ENCODE measurements at regions not wholly inside any gene's neighbourhood (a gene's known extent, or its start where the extent isn't known, plus 50 kb on each side); places are given as distances from the start of the nearest gene placed in this dataset.

DNA sequence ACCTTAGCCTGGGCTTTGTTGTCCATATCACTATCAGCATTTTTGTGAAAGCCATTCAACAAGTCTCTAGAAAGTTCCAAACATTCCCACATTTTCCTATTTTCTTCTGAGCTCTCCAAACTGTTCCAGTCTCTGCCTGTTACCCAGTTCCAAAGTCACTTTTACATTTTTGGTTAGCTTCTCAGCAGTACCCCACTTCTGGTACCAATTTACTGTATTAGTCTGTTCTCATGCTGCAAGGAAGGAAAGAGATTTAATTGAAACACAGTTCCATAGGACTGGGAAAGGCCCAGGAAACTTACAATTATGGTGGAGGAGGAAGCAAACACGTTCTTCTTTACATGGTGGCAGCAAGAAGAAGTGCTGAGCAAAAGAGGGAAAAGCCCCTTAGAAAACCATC lies 247.2 kb upstream of the B3GALT2 start:
- BruUV-seq (replicated peaks), result no TSS peak
- intact Hi-C loops (cut with micrococcal nuclease), result no loop called here
- CTCF ChIA-PET, result no interaction called here
- H2AFZ ChIP-seq (ENCODE audit: low read depth, low read length), result no peak overlapping the region
- dilution Hi-C loops (cut with MboI; ENCODE audit: extremely low pct_ligation_motif_present, low sequenced_read_pairs), result no loop called here
- POLR2A ChIA-PET, result no interaction called here
- H4K20me1 ChIP-seq (replicated peaks; ENCODE audit: control insufficient read depth, extremely low read depth, insufficient read depth, low read length), result no peaks in the 10 kb centered on the region
- H3K4me1 ChIP-seq (ENCODE audit: control insufficient read depth, extremely low read depth, insufficient read depth, low read length), result peaks cover 10% of the 10 kb centered on the region
- no peaks in the 10 kb centered on the region for H3K9me1 ChIP-seq (replicated peaks; ENCODE audit: control insufficient read depth, extremely low read depth, insufficient read depth, low read length)
- no peaks in the 10 kb centered on the region for H3K27me3 ChIP-seq (ENCODE audit: control insufficient read depth in 2 of 2, insufficient read depth in 2 of 2, low read length in 2 of 2)
- no peaks in the 10 kb centered on the region for H3K79me2 ChIP-seq (ENCODE audit: control insufficient read depth, insufficient read depth, low read length)
- no peak overlapping the region for H3K27ac ChIP-seq (ENCODE audit: insufficient read depth, low read depth, low read length)
- DNase-seq (ENCODE audit: low read depth, low spot score) (no peak), FAIRE-seq (no peak)
- no peak for TF ChIP-seq POLR2A (IDR thresholded peaks at IDR 0.05; ENCODE audit: low read depth, low read length)
- peaks cover 10% of the 10 kb centered on the region for H3K9me3 ChIP-seq (replicated peaks; ENCODE audit: control insufficient read depth, insufficient read depth, low read length)
- no peak overlapping the region for H3K4me3 ChIP-seq (replicated peaks in 1 of 3; ENCODE audit: insufficient read depth in 1 of 3, low read depth in 1 of 3, low read length in 3 of 3)
- no peak overlapping the region for H3K4me2 ChIP-seq (ENCODE audit: insufficient read depth, low read length)
- no peak overlapping the region for H3K9ac ChIP-seq (replicated peaks; ENCODE audit: extremely low read depth, insufficient read depth, low read length)
- no peaks in the 10 kb centered on the region for H3K36me3 ChIP-seq (ENCODE audit: control insufficient read depth in 2 of 2, extremely low read depth in 1 of 2, insufficient read depth in 2 of 2, low read length in 2 of 2)

DNA sequence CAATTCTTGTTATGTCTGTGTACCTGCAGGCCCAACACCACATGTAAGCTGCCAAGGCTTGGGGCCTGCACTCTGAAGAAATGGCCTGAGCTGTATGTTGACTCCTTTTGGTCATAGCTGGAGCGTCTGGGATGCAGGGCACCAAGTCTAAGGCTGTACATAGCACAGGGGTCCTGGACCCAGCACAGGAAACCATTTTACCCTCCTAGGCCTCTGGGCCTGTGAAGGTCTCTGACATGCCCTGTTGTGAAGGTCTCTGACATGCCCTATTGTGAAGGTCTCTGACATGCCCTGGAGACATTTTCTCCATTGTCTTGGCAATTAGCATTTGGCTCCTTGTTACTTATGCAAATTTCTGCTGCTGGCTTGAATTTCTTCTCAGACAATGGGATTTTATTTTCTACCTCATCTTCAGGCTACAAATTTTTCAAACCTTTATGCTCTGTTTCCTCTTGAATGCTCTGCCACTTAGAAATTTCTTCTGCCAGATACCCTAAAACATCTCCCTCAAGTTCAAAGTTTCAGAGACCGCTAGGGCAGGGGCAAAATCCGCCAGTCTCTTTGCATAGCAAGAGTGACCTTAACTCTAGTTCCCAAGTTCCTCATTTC lies 246.7 kb upstream of the B3GALT2 start:
- intact Hi-C loops (cut with micrococcal nuclease), result no loop called here
- no peaks in the 10 kb centered on the region for H3K79me2 ChIP-seq (ENCODE audit: control insufficient read depth, insufficient read depth, low read length)
- POLR2A ChIA-PET, result interaction anchor here (0.7 kb wide), 1 partner anchor 922 kb away, joined by 3 read pairs; no protein-coding TSS in a partner anchor
- H3K9me1 ChIP-seq (replicated peaks; ENCODE audit: control insufficient read depth, extremely low read depth, insufficient read depth, low read length), result no peaks in the 10 kb centered on the region
- no peak overlapping the region for H2AFZ ChIP-seq (ENCODE audit: low read depth, low read length)
- peaks cover 10% of the 10 kb centered on the region for H3K4me1 ChIP-seq (ENCODE audit: control insufficient read depth, extremely low read depth, insufficient read depth, low read length)
- dilution Hi-C loops (cut with MboI; ENCODE audit: extremely low pct_ligation_motif_present, low sequenced_read_pairs), result no loop called here
- no peak overlapping the region for H3K9ac ChIP-seq (replicated peaks; ENCODE audit: extremely low read depth, insufficient read depth, low read length)
- DNase-seq (ENCODE audit: low read depth, low spot score), result no peak
- no peak overlapping the region for H3K4me2 ChIP-seq (ENCODE audit: insufficient read depth, low read length)
- H3K27me3 ChIP-seq (ENCODE audit: control insufficient read depth in 2 of 2, insufficient read depth in 2 of 2, low read length in 2 of 2), result no peaks in the 10 kb centered on the region
- CTCF ChIA-PET, result no interaction called here
- H3K27ac ChIP-seq (ENCODE audit: insufficient read depth, low read depth, low read length), result no peak overlapping the region
- no peaks in the 10 kb centered on the region for H4K20me1 ChIP-seq (replicated peaks; ENCODE audit: control insufficient read depth, extremely low read depth, insufficient read depth, low read length)
- peaks cover 10% of the 10 kb centered on the region for H3K9me3 ChIP-seq (replicated peaks; ENCODE audit: control insufficient read depth, insufficient read depth, low read length)
- H3K4me3 ChIP-seq (replicated peaks in 1 of 3; ENCODE audit: insufficient read depth in 1 of 3, low read depth in 1 of 3, low read length in 3 of 3), result no peak overlapping the region
- no peaks in the 10 kb centered on the region for H3K36me3 ChIP-seq (ENCODE audit: control insufficient read depth in 2 of 2, extremely low read depth in 1 of 2, insufficient read depth in 2 of 2, low read length in 2 of 2)
- no peak for FAIRE-seq
- TF ChIP-seq EZH2 (IDR thresholded peaks at IDR 0.05; ENCODE audit: borderline replicate concordance, low read depth, low read length, severe bottlenecking), result no peak
- TF ChIP-seq JUN (IDR thresholded peaks at IDR 0.05; ENCODE audit: borderline replicate concordance, insufficient read depth, insufficient read length, low read depth), result no peak
- TF ChIP-seq MYC (IDR thresholded peaks at IDR 0.05; ENCODE audit: low read depth, low read length), result no peak
- TF ChIP-seq POLR2AphosphoS5 (IDR thresholded peaks at IDR 0.05; ENCODE audit: insufficient read depth, low read depth, low read length), result no peak
- no peak for TF ChIP-seq POLR2A (IDR thresholded peaks at IDR 0.05; ENCODE audit: low read depth, low read length)
- TF ChIP-seq GATA2 (IDR thresholded peaks at IDR 0.05; ENCODE audit: insufficient read depth, insufficient read length, low read depth, low read length), result no peak
- TF ChIP-seq, protein P1, sequence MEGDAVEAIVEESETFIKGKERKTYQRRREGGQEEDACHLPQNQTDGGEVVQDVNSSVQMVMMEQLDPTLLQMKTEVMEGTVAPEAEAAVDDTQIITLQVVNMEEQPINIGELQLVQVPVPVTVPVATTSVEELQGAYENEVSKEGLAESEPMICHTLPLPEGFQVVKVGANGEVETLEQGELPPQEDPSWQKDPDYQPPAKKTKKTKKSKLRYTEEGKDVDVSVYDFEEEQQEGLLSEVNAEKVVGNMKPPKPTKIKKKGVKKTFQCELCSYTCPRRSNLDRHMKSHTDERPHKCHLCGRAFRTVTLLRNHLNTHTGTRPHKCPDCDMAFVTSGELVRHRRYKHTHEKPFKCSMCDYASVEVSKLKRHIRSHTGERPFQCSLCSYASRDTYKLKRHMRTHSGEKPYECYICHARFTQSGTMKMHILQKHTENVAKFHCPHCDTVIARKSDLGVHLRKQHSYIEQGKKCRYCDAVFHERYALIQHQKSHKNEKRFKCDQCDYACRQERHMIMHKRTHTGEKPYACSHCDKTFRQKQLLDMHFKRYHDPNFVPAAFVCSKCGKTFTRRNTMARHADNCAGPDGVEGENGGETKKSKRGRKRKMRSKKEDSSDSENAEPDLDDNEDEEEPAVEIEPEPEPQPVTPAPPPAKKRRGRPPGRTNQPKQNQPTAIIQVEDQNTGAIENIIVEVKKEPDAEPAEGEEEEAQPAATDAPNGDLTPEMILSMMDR (IDR thresholded peaks at IDR 0.05; ENCODE audit: extremely low read depth in 1 of 2, insufficient read depth in 1 of 2, low read depth in 1 of 2, low read length in 2 of 2), result no peak
- TF ChIP-seq FOS (IDR thresholded peaks at IDR 0.05; ENCODE audit: borderline replicate concordance, insufficient read depth, low read length), result no peak
- TF ChIP-seq, protein P2, sequence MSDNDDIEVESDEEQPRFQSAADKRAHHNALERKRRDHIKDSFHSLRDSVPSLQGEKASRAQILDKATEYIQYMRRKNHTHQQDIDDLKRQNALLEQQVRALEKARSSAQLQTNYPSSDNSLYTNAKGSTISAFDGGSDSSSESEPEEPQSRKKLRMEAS (IDR thresholded peaks at IDR 0.05; ENCODE audit: insufficient read depth, insufficient read length), result no peak
- no TSS peak for BruUV-seq (replicated peaks)
